AG08395 (cell line): ENCODE measurements at regions not wholly inside any gene's neighbourhood (a gene's known extent, or its start where the extent isn't known, plus 50 kb on each side); places are given as distances from the start of the nearest gene placed in this dataset.
"Not testable (repeated sequence)": the region's sequence is repeated elsewhere in the genome, so short reads cannot be mapped to it uniquely, and the experiment has no call there.

Experiments used
- DNase-seq: peaks from one replicate; pipeline ENCODE4 v3.0.0; 2012; ENCODE audit warnings: mixed read lengths, low spot score

DNA sequence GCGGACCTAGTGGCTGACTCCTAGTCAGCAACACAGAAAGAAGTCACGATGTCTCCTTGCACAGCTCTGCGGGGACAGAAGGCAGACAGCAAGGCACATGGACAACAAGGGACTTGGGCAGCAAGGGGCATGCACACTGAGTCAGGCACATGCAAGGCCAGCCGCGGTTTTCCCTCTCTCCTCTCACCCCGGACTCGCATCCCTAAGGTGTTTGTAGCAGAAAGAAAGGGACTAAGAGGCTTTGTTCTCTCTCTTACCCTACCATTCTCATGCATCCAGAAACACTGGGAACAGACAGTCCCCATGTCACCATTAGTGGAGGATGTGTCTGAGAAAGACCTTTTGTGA, 193.3 kb upstream of the PHF14 start:
- no peak for DNase-seq

GRCh38 chr7:10786976-10787375, 186.7 kb upstream of the PHF14 start:
- DNase-seq = not testable (repeated sequence)

DNA sequence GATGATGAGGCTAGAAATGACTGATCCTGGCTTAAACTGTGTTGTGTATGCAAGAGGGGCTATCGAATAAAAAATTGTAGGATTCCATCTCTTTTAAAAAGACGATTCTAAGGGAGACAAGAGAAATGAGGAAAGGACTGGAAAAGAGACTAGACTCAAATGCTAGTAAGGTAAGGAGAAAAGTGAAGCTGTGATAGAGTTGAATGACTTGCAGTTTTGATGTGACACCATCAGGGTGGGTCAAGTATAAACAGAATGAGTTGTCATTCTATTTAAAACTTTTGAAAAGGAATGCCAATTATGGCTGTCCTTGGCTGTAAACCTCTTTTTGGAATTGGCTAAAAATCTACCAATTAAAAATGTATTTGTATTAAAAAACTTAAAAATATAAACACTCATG, 184.5 kb upstream of the PHF14 start:
- DNase-seq = no peak

- no peak for DNase-seq
These were observed 182.8 kb upstream of the PHF14 start for GRCh38 chr7:10790910-10791309.

DNA sequence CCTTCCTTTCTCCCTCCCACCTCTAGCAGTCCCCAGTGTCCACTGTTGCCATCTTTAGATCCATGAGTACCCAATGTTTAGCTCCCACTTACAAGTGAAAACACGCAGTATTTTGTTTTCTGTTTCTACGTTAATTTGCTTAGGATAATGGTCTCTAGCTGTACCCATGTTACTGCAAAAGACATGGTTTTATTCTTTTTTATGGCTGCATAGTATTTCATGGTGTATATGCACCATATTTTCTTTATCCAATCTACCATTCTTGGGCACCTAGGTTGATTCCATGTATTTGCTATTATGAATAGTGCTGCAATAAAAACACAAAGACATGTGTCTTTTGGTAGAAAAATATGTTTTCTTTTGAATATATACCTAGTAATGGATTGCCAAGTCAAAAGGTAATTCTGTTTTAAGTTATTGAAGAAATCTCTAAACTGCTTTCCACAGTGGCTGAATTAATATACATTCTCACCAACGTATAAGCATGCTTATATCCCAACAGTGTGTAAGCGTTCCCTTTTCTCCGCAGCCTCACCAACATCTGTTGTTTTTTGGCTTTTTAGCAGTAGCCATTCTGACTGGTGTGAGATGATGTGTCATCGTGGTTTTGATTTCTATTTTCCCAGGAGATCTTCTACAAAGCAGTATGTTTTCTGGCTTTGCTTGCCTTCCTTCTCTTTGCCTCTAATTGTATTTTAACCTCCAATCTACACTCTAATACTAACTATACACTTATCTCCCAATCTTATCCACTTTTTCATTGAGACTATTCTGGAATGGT, 179.5 kb upstream of the PHF14 start:
- DNase-seq = no peak

GRCh38 chr7:10797157-10797556, 176.5 kb upstream of the PHF14 start:
- no peak for DNase-seq

DNA sequence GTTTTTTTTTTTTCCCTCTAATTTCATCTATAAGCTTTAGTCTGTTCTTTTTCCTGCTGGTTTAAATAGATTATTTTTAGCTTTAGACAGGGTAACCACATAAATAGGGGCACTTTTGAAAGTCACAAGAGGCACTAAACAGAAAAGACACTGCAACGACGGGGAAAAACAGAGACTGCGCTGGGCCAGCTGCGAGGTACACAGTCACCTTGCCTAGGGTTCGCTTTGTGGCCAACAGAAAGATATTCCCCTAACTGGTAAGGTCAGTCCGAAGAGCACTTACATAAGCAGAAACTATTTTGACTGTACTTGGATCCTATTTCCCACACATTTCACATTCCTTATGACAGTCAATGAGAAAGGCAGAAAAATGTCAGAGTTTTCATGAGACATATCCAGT, 175.6 kb upstream of the PHF14 start:
- no peak for DNase-seq

- no peak for DNase-seq
These were observed 174.2 kb upstream of the PHF14 start for GRCh38 chr7:10799475-10799874.

GRCh38 chr7:10802011-10802410, 171.7 kb upstream of the PHF14 start:
- no peak for DNase-seq

GRCh38 chr7:10802526-10802925, 171.1 kb upstream of the PHF14 start:
- DNase-seq = peak; percentile 2

- DNase-seq = no peak
These were observed 170.0 kb upstream of the PHF14 start for GRCh38 chr7:10803720-10804119.

GRCh38 chr7:10804770-10805169, 168.9 kb upstream of the PHF14 start:
- no peak for DNase-seq

- no peak for DNase-seq
These were observed 158.1 kb upstream of the PHF14 start for GRCh38 chr7:10815546-10815945.

DNA sequence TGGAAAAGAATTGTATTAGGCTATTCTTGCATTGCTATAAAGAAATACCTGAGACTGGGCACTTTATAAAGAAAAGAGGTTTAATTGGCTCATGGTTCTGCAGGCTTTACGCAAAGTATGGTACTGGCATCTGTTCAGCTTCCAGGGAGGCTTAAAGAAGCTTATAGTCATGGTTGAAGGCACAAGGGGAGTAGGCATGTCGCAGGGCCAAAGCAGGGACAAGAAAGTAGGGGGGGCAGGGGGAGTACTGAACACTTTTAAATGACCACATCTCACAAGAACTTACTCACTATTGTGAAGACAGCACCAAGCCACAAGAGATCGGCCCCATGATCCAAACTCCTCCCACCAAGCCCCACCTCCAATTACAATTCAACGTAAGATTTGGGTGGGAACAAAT, 152.5 kb upstream of the PHF14 start:
- DNase-seq = no peak

DNA sequence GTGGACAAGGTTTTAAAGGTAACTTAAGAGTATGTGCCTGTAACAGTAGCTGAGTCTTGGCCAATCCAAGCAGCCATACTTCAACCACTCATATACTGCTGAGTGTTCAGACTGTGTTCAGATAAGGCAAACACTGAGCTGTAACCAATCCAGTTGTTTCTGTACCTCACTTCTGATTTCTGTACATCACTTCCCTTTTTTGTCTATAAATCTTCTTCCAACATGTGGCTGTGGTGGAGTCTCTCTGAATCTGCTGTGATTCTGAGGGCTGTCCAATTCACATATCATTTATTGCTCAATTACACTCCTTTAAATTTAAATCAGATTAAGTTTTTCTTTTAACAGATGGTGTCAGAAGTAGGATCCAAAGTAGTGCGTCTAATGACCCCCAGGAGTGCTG, 149.5 kb upstream of the PHF14 start:
- no peak for DNase-seq

GRCh38 chr7:10838228-10838627, 135.4 kb upstream of the PHF14 start:
- no peak for DNase-seq

- DNase-seq = no peak
These were observed 128.4 kb upstream of the PHF14 start for GRCh38 chr7:10845225-10845624.

- no peak for DNase-seq
These were observed 118.1 kb upstream of the PHF14 start for GRCh38 chr7:10855583-10855982.

DNA sequence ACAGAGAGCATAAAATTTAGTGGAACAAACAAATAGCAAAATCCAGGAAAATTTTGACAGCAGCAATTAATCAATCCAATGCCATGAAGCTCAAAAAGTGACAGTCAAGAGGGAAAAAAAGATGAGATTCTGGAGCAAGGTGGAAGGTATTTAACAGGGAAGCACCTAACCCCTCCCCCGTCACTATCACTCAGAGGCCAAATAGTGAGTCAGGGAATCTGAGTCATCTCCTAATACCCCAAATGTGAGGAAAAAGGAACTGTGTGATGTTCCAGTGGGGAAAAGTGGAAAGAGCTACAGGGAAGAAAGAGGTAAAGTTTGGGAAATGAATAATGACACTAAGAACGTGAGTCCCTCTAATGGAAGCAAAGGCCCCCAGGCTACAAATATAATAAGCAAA, 113.2 kb upstream of the PHF14 start:
- DNase-seq = no peak

- DNase-seq = no peak
These were observed 110.2 kb upstream of the PHF14 start for GRCh38 chr7:10863476-10863875.

- no peak for DNase-seq
These were observed 99.0 kb upstream of the PHF14 start for GRCh38 chr7:10874666-10875065.

DNA sequence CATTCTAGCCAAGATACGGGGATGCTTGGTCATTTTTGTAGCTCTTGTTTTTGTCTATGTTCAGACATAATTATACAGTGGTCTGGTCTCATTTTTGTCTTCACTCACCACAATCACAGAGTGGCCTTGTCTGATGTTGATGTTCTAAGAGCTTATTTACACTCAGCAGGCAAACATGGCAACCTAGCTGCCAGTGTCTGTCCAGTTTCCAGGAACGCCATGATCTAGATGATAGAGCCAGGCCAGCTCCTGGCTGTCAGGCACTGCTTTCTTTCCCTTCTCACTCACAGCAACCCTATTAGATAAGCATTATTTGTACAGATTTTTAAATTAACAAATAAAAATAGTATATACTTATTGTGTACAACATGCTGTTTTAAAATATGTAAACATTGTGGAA, 98.6 kb upstream of the PHF14 start:
- no peak for DNase-seq

GRCh38 chr7:10888861-10889260, 84.8 kb upstream of the PHF14 start:
- DNase-seq = no peak

DNA sequence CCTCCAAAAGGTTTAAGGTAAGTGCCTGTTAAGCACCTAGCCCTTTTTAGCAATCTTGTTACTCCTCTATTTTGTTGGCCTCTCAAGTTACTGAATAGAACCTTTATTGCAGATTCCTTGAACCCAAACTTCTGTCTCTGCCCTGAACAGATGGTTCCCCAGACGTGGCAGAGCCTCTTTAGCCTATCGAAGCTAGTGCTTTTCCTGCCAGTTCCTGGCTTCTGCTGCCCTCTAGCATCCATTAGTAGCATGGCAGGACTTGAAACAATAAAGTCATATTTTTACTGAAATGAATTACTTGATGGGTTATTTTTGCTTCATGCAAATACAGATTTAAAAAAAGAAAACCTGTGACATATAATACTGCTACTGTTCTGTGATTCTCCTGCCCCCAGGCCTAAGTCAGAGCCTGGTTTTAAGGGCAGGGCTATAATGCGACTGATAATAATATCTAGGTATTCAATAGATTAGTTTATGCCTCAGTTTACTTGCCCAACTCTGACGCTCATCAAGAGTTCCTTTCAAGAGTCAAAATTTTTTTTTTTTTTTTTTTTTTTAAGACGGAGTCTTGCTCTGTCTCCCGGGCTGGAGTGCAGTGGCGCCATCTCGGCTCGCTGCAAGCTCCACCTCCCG, 84.3 kb upstream of the PHF14 start:
- peak; percentile 31 for DNase-seq
